ENCODE measurements at regions not wholly inside any gene's neighbourhood (a gene's known extent, or its start where the extent isn't known, plus 50 kb on each side); places are given as distances from the start of the nearest gene placed in this dataset.

- TF ChIP-seq USF2 (IDR thresholded peaks at IDR 0.05; ENCODE audit: low read length) (no peak), CBX8 (IDR thresholded peaks at IDR 0.05; ENCODE audit: borderline replicate concordance, low read depth, low read length) (no peak), BRCA1 (IDR thresholded peaks at IDR 0.05; ENCODE audit: low read depth, low read length) (no peak), RFX5 (IDR thresholded peaks at IDR 0.05; ENCODE audit: borderline replicate concordance, low read depth, low read length) (no peak)
These were observed 406.7 kb downstream of the RWDD3 start (continued) for GRCh38 chr1:95640746-95641145.

Data from H1 (cell line).